Nephron progenitor cell (in vitro differentiated cells): ENCODE measurements at regions not wholly inside any gene's neighbourhood (a gene's known extent, or its start where the extent isn't known, plus 50 kb on each side); places are given as distances from the start of the nearest gene placed in this dataset.

Experiments used
- DNase-seq: peaks from one replicate; pipeline ENCODE4 v3.0.0; 2021
- H3K27ac Mint-ChIP-seq: 2 replicates; pipeline ENCODE4 v1.8.0; 2021; ENCODE audit warnings: mild to moderate bottlenecking, moderate library complexity, mixed read lengths
- H3K27me3 Mint-ChIP-seq: 2 replicates; pipeline ENCODE4 v1.8.0; 2021; ENCODE audit warnings: mild to moderate bottlenecking, low read depth, mixed read lengths; ENCODE audit not compliant: poor library complexity
- H3K36me3 Mint-ChIP-seq: 2 replicates; pipeline ENCODE4 v1.8.0; 2021; ENCODE audit warnings: low read depth, mixed read lengths
- H3K4me1 Mint-ChIP-seq: 2 replicates; pipeline ENCODE4 v1.8.0; 2021; ENCODE audit warnings: mixed read lengths
- H3K4me3 Mint-ChIP-seq: 2 replicates; pipeline ENCODE4 v1.8.0; 2021; ENCODE audit warnings: mild to moderate bottlenecking, moderate library complexity, mixed read lengths
- H3K9me3 Mint-ChIP-seq: 2 replicates; pipeline ENCODE4 v1.8.0; 2021; ENCODE audit warnings: mild to moderate bottlenecking, moderate library complexity, mixed read lengths
- CTCF ChIP-seq: fragments of 200-600 bp; sonication (generic); IDR thresholded peaks from 2 replicates; pipeline ENCODE4 v1.5.0; 2021; ENCODE audit warnings: antibody characterized with exemption

GRCh38 chr12:97283297-97283696 is 179.3 kb upstream of the RMST start:
- Mint-ChIP-seq H3K36me3 (no peaks in the 10 kb centered on the region), H3K9me3 (peaks cover 6% of the 10 kb centered on the region), H3K27ac (no peak overlapping the region), H3K27me3 (peaks cover 7% of the 10 kb centered on the region), H3K4me3 (no peak overlapping the region), H3K4me1 (peaks cover 25% of the 10 kb centered on the region)
- no peak for DNase-seq
- TF ChIP-seq CTCF: no peak

- H3K27me3 Mint-ChIP-seq: no peaks in the 10 kb centered on the region
- H3K4me3 Mint-ChIP-seq: no peak overlapping the region
- TF ChIP-seq CTCF: no peak
- DNase-seq: no peak
- H3K4me1 Mint-ChIP-seq: peaks cover 25% of the 10 kb centered on the region
- H3K36me3 Mint-ChIP-seq: no peaks in the 10 kb centered on the region
- H3K27ac Mint-ChIP-seq: no peak overlapping the region
- H3K9me3 Mint-ChIP-seq: peaks cover 3% of the 10 kb centered on the region
Measured at GRCh38 chr12:97288531-97288930, 174.1 kb upstream of the RMST start.

GRCh38 chr12:97292588-97292987 is 170.0 kb upstream of the RMST start:
- Mint-ChIP-seq H3K27me3 (peaks cover 3% of the 10 kb centered on the region), H3K4me3 (no peak overlapping the region), H3K27ac (no peak overlapping the region), H3K9me3 (peaks cover 21% of the 10 kb centered on the region), H3K36me3 (peaks cover 14% of the 10 kb centered on the region), H3K4me1 (peaks cover 3% of the 10 kb centered on the region)
- no peak for TF ChIP-seq CTCF
- DNase-seq: no peak

GRCh38 chr12:97293541-97293940 is 169.1 kb upstream of the RMST start:
- H3K27me3 Mint-ChIP-seq: peaks cover 3% of the 10 kb centered on the region
- no peaks in the 10 kb centered on the region for H3K4me1 Mint-ChIP-seq
- H3K36me3 Mint-ChIP-seq: peaks cover 17% of the 10 kb centered on the region
- no peak overlapping the region for H3K27ac Mint-ChIP-seq
- H3K4me3 Mint-ChIP-seq: no peak overlapping the region
- H3K9me3 Mint-ChIP-seq: peaks cover 21% of the 10 kb centered on the region
- TF ChIP-seq CTCF: no peak
- DNase-seq: no peak

GRCh38 chr12:97299847-97300246 is 162.8 kb upstream of the RMST start:
- TF ChIP-seq CTCF: no peak
- Mint-ChIP-seq H3K9me3 (peaks cover 16% of the 10 kb centered on the region), H3K36me3 (peaks cover 22% of the 10 kb centered on the region), H3K4me1 (peaks cover 41% of the 10 kb centered on the region), H3K27me3 (peaks cover 4% of the 10 kb centered on the region), H3K4me3 (no peak overlapping the region), H3K27ac (no peak overlapping the region)
- DNase-seq: no peak

GRCh38 chr12:97300431-97300830 is 162.2 kb upstream of the RMST start:
- TF ChIP-seq CTCF: no peak
- H3K9me3 Mint-ChIP-seq: peaks cover 10% of the 10 kb centered on the region
- H3K27ac Mint-ChIP-seq: no peak overlapping the region
- H3K4me1 Mint-ChIP-seq: peaks cover 45% of the 10 kb centered on the region
- H3K36me3 Mint-ChIP-seq: peaks cover 16% of the 10 kb centered on the region
- no peak for DNase-seq
- no peak overlapping the region for H3K4me3 Mint-ChIP-seq
- H3K27me3 Mint-ChIP-seq: peaks cover 4% of the 10 kb centered on the region
